Nephron (organoid): ENCODE measurements at regions not wholly inside any gene's neighbourhood (a gene's known extent, or its start where the extent isn't known, plus 50 kb on each side); places are given as distances from the start of the nearest gene placed in this dataset.

Experiments
- H3K27ac Mint-ChIP-seq, 3 experiments: 2 replicates each; pipeline ENCODE4 v1.8.0; 2020; ENCODE audit warnings: mixed read lengths in 3 of 3, mild to moderate bottlenecking in 2 of 3, moderate library complexity in 1 of 3
- H3K27me3 Mint-ChIP-seq: 2 replicates; pipeline ENCODE4 v1.8.0; 2021; ENCODE audit warnings: low read depth, mild to moderate bottlenecking, moderate library complexity, mixed read lengths
- H3K36me3 Mint-ChIP-seq: 2 replicates; pipeline ENCODE4 v1.8.0; 2020; ENCODE audit warnings: low read depth, mixed read lengths
- H3K4me1 Mint-ChIP-seq: 2 replicates; pipeline ENCODE4 v1.8.0; 2020; ENCODE audit warnings: mixed read lengths
- H3K4me3 Mint-ChIP-seq, 3 experiments: 2 replicates each; pipeline ENCODE4 v1.8.0; 2020; ENCODE audit warnings: mild to moderate bottlenecking in 3 of 3, mixed read lengths in 3 of 3, moderate library complexity in 2 of 3
- H3K9me3 Mint-ChIP-seq: 2 replicates; pipeline ENCODE4 v1.8.0; 2020; ENCODE audit warnings: mixed read lengths
- TF ChIP-seq, protein P1 (sequence below), 3 experiments: fragments of 200-600 bp; sonication (generic); IDR thresholded peaks; one replicate each; pipeline ENCODE4 v1.5.0; 2021; ENCODE audit warnings: antibody characterized with exemption in 3 of 3; ENCODE audit not compliant: unreplicated experiment in 3 of 3

DNA sequence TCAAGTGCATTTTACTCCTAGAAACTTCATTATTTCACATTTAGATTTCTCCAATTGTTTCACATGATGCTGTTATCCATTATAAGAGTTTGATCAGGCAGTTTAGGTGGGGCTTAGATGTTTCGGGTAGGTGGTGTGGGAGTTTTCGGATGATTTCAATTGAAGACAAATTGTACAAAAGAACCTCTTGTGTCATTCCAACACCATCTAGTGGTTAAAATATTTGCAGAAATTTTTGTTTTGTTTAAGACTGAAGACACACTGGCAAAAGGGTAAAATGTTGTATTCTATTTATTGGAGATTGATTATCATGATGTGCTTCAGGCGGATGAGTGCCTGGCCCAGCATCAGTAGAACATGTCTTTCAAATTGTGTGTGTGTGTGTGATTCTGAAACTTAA, 212.7 kb downstream of the SH3BGRL start:
- TF ChIP-seq, protein P1, sequence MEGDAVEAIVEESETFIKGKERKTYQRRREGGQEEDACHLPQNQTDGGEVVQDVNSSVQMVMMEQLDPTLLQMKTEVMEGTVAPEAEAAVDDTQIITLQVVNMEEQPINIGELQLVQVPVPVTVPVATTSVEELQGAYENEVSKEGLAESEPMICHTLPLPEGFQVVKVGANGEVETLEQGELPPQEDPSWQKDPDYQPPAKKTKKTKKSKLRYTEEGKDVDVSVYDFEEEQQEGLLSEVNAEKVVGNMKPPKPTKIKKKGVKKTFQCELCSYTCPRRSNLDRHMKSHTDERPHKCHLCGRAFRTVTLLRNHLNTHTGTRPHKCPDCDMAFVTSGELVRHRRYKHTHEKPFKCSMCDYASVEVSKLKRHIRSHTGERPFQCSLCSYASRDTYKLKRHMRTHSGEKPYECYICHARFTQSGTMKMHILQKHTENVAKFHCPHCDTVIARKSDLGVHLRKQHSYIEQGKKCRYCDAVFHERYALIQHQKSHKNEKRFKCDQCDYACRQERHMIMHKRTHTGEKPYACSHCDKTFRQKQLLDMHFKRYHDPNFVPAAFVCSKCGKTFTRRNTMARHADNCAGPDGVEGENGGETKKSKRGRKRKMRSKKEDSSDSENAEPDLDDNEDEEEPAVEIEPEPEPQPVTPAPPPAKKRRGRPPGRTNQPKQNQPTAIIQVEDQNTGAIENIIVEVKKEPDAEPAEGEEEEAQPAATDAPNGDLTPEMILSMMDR (IDR thresholded peaks at IDR 0.05; ENCODE audit: unreplicated experiment in 3 of 3), result peak in 2 of 3 experiments; percentile 15 to 22
- no peak overlapping the region for H3K27ac Mint-ChIP-seq
- no peak overlapping the region for H3K4me3 Mint-ChIP-seq
- H3K27me3 Mint-ChIP-seq, result peaks cover 3% of the 10 kb centered on the region
- H3K36me3 Mint-ChIP-seq, result no peaks in the 10 kb centered on the region
- H3K4me1 Mint-ChIP-seq, result no peaks in the 10 kb centered on the region
- H3K9me3 Mint-ChIP-seq, result no peaks in the 10 kb centered on the region
